Body of pancreas (tissue), 4 donors: ENCODE measurements at regions not wholly inside any gene's neighbourhood (a gene's known extent, or its start where the extent isn't known, plus 50 kb on each side); places are given as distances from the start of the nearest gene placed in this dataset.

Experiments used
- ATAC-seq: fragments of 150-250 bp; one replicate; pipeline ENCODE4 v1.9.1; 2016
- DNase-seq, 4 donors: peaks; one replicate each; pipeline ENCODE4 v3.0.0-alpha.2; 2019
- H3K27ac ChIP-seq, 4 donors: fragments of 200-600 bp; sonication (generic); 1 replicate in 3 of 4; 2 replicates in 1 of 4; pipeline versions ENCODE4 v1.5.1 to v1.6.1; 2016 to 2019; ENCODE audit warnings: mild to moderate bottlenecking in 1 of 4, mixed read lengths in 1 of 4, moderate library complexity in 1 of 4
- H3K27me3 ChIP-seq, 2 donors: fragments of 200-600 bp; sonication (generic); one replicate each; pipeline ENCODE4 v1.6.0; 2016; ENCODE audit warnings: mild to moderate bottlenecking in 1 of 2
- H3K36me3 ChIP-seq, 2 donors: fragments of 200-600 bp; sonication (generic); replicated peaks in 1 of 2; 2 replicates each; pipeline ENCODE4 v1.5.1; 2016; ENCODE audit warnings: low read depth in 2 of 2; ENCODE audit not compliant: insufficient read depth in 1 of 2
- H3K4me1 ChIP-seq: fragments of 200-600 bp; sonication (generic); one replicate; pipeline ENCODE4 v1.6.0; 2016
- H3K4me3 ChIP-seq, 2 donors: fragments of 200-600 bp; sonication (generic); 1 replicate in 1 of 2; 2 replicates in 1 of 2; pipeline ENCODE4 v1.5.1; 2016 to 2019
- H3K9me3 ChIP-seq, 3 donors: fragments of 200-600 bp; sonication (generic); 1 replicate in 2 of 3; 2 replicates in 1 of 3; pipeline ENCODE4 v1.5.1; 2016
- CTCF ChIP-seq, 7 experiments: fragments of 450-650 bp in 4 of 7; fragments of 200-600 bp in 3 of 7; sonication (generic) in 3 of 7; IDR thresholded peaks; one replicate each; pipeline ENCODE4 v1.5.1; 2016 to 2019; ENCODE audit warnings: antibody characterized with exemption in 7 of 7
- POLR2A ChIP-seq, 3 donors: fragments of 450-650 bp; IDR thresholded peaks; one replicate each; pipeline ENCODE4 v1.6.1; 2016; ENCODE audit warnings: antibody characterized with exemption in 3 of 3, mild to moderate bottlenecking in 2 of 3
- WGBS, 2 donors: methylation state at CpG; one replicate each; pipeline ENCODE4 v1.1.5; 2017; 5-methylcytosine and 5-hydroxymethylcytosine counted together
- intact Hi-C: fragments of 100-400 bp; cut with DNase I; formaldehyde crosslinking; loops from one replicate; pipeline ENCODE4 v1.15.1; 2023

- H3K4me3 ChIP-seq: no peak overlapping the region
- no peaks in the 10 kb centered on the region for H3K9me3 ChIP-seq
- DNase-seq (no peak), ATAC-seq (no peak)
- no peak for TF ChIP-seq POLR2A (IDR thresholded peaks at IDR 0.05)
- no peak for TF ChIP-seq CTCF (IDR thresholded peaks at IDR 0.05)
- no peak overlapping the region for H3K27ac ChIP-seq
- no peaks in the 10 kb centered on the region for H3K27me3 ChIP-seq
- no peaks in the 10 kb centered on the region for H3K4me1 ChIP-seq
- WGBS, 2 donors: 59 to 73% methylated on average over 3 of the region's 3 CpGs
- intact Hi-C loops: no loop called here
- H3K36me3 ChIP-seq: no peaks in the 10 kb centered on the region
Observed at GRCh38 chrX:125006704-125007103, 313.0 kb upstream of the TEX13C start.

- ATAC-seq: no peak
- no peak for DNase-seq
- intact Hi-C loops: no loop called here
- Histone ChIP-seq H3K36me3 (no peaks in the 10 kb centered on the region), H3K4me3 (no peak overlapping the region), H3K9me3 (no peaks in the 10 kb centered on the region), H3K4me1 (no peaks in the 10 kb centered on the region), H3K27me3 (no peaks in the 10 kb centered on the region), H3K27ac (no peak overlapping the region)
- TF ChIP-seq CTCF (IDR thresholded peaks at IDR 0.05) (no peak), POLR2A (IDR thresholded peaks at IDR 0.05) (no peak)
- 59 to 82% methylated on average over 3 of the region's 3 CpGs for WGBS, 2 donors
Observed at GRCh38 chrX:125012585-125012984, 307.1 kb upstream of the TEX13C start.

- intact Hi-C loops: no loop called here
Observed at GRCh38 chrX:125029131-125029530, 290.5 kb upstream of the TEX13C start.

More at GRCh38 chrX:125029131-125029530, 290.5 kb upstream of the TEX13C start:
- DNase-seq (no peak), ATAC-seq (no peak)
- no peak for TF ChIP-seq CTCF (IDR thresholded peaks at IDR 0.05)
- no peak for TF ChIP-seq POLR2A (IDR thresholded peaks at IDR 0.05)
- no peaks in the 10 kb centered on the region for H3K36me3 ChIP-seq
- H3K27ac ChIP-seq: no peak overlapping the region
- H3K27me3 ChIP-seq: no peaks in the 10 kb centered on the region
- no peaks in the 10 kb centered on the region for H3K4me1 ChIP-seq
- no peaks in the 10 kb centered on the region for H3K9me3 ChIP-seq
- H3K4me3 ChIP-seq: no peak overlapping the region
- 75 to 79% methylated on average over 3 of the region's 3 CpGs for WGBS, 2 donors
